ENCODE measurements at regions not wholly inside any gene's neighbourhood (a gene's known extent, or its start where the extent isn't known, plus 50 kb on each side); places are given as distances from the start of the nearest gene placed in this dataset.

GRCh38 chr3:11717768-11718636 lies 74.3 kb upstream of the VGLL4 start:
- H3K9me3 Mint-ChIP-seq = 0 out of 5 replicates have a peak, but pooled peaks cover 0 to 3% of the 10 kb centered on the region in 2 experiments
- Histone ChIP-seq H3K27me3 (ENCODE audit: insufficient read depth, low read length) (no peaks in the 10 kb centered on the region), H3K4me1 (ENCODE audit: insufficient read depth, low read length) (no peaks in the 10 kb centered on the region; the same call in none of the 2 replicates), H3K4ac (ENCODE audit: low read depth, low read length) (no peak overlapping the region), H4K5ac (ENCODE audit: insufficient read length, low read depth, low read length) (no peak overlapping the region), H2AK5ac (ENCODE audit: insufficient read length, low read length) (no peak overlapping the region), H3K23ac (ENCODE audit: insufficient read length, low read depth, low read length) (no peak overlapping the region), H3K9me3 (ENCODE audit: control insufficient read depth, low read depth, low read length) (no peaks in the 10 kb centered on the region), H3K9ac (ENCODE audit: extremely low read depth, insufficient read length, low read length) (no peak overlapping the region), H2BK12ac (ENCODE audit: insufficient read length, low read depth, low read length) (no peak overlapping the region), H3K79me2 (ENCODE audit: insufficient read depth, low read length) (peaks cover 2% of the 10 kb centered on the region; the same call in 1 of the 2 replicates), H4K8ac (replicated peaks; ENCODE audit: insufficient read length, low read depth, low read length) (no peak overlapping the region), H3K4me2 (ENCODE audit: insufficient read depth, insufficient read length, low read length) (peak overlapping the region; percentile 84), H2AFZ (ENCODE audit: low read length) (no peak overlapping the region), H3K23me2 (ENCODE audit: insufficient read length, low read depth, low read length, poor library complexity, severe bottlenecking) (peaks cover 5% of the 10 kb centered on the region), H2BK5ac (ENCODE audit: insufficient read length, low read length) (no peak overlapping the region), H3K27ac (ENCODE audit: insufficient read length, low read depth, low read length) (no peak overlapping the region), H3K56ac (ENCODE audit: insufficient read length, low read depth, low read length) (no peak overlapping the region), H4K20me1 (ENCODE audit: control insufficient read depth, insufficient read depth, insufficient read length) (no peaks in the 10 kb centered on the region), H3K79me1 (ENCODE audit: insufficient read depth, low read depth, low read length, poor library complexity, severe bottlenecking) (no peaks in the 10 kb centered on the region), H2BK20ac (ENCODE audit: low read depth, low read length, poor library complexity, severe bottlenecking) (no peak overlapping the region), H3K14ac (ENCODE audit: insufficient read depth, low read length) (no peak overlapping the region), H2BK120ac (ENCODE audit: low read depth, low read length, poor library complexity, severe bottlenecking) (no peak overlapping the region), H4K91ac (ENCODE audit: insufficient read length, low read depth, low read length) (no peak overlapping the region), H2BK15ac (ENCODE audit: low read depth, low read length) (no peak overlapping the region), H3T11ph (ENCODE audit: low read length) (no peak overlapping the region), H3K18ac (ENCODE audit: insufficient read length, low read depth, low read length) (no peak overlapping the region)
- peak overlapping the region; percentile 77 to 96 for H3K4me3 Mint-ChIP-seq
- no peak for TF ChIP-seq CTCF (conservative IDR thresholded peaks at IDR 0.05)
- peaks cover 21% of the 10 kb centered on the region for H3K27me3 Mint-ChIP-seq (ENCODE audit: low read depth)
- no peak for DNase-seq
- H3K36me3 Mint-ChIP-seq (ENCODE audit: insufficient read depth in 1 of 3, low read depth in 3 of 3) = peaks cover 0 to 4% (median 0%) of the 10 kb centered on the region in 3 experiments; a peak in 2 of 7 replicates
- WGBS (ENCODE audit: extremely low coverage, insufficient read length, low lambda C conversion rate) = no CpG with 5 or more reads among the region's 9 CpGs
- peaks cover 38 to 40% of the 10 kb centered on the region in 2 experiments for H3K4me1 Mint-ChIP-seq
- no peak overlapping the region for H3K27ac Mint-ChIP-seq

Measured in H9 (cell line).